ENCODE measurements at regions not wholly inside any gene's neighbourhood (a gene's known extent, or its start where the extent isn't known, plus 50 kb on each side); places are given as distances from the start of the nearest gene placed in this dataset.
A peak's percentile ranks its signal among the peaks of the same experiment; 100 is the strongest.

- Mint-ChIP-seq H3K36me3 (ENCODE audit: insufficient read depth in 2 of 2) (no peaks in the 10 kb centered on the region), H3K4me1 (ENCODE audit: low read depth) (no peaks in the 10 kb centered on the region), H3K27me3 (ENCODE audit: low read depth) (no peaks in the 10 kb centered on the region), H3K9me3 (peaks cover 0 to 5% of the 10 kb centered on the region in 2 donors), H3K4me3 (no peak overlapping the region), H3K27ac (no peak overlapping the region)
- ATAC-seq (replicated peaks in 1 of 2) (no peak), DNase-seq (peak in 1 of 2 donors; percentile 1)
Measured at GRCh38 chr5:60295423-60295822, 401.9 kb upstream of the PDE4D start.

GRCh38 chr5:60293518-60293917 lies 400.0 kb upstream of the PDE4D start:
- Mint-ChIP-seq H3K4me1 (ENCODE audit: low read depth) (no peaks in the 10 kb centered on the region), H3K9me3 (peaks cover 0 to 2% of the 10 kb centered on the region in 2 donors), H3K36me3 (ENCODE audit: insufficient read depth in 2 of 2) (no peaks in the 10 kb centered on the region), H3K27me3 (ENCODE audit: low read depth) (no peaks in the 10 kb centered on the region), H3K27ac (no peak overlapping the region), H3K4me3 (no peak overlapping the region)
- DNase-seq (no peak), ATAC-seq (replicated peaks in 1 of 2) (no peak)

GRCh38 chr5:60287174-60287771 lies 393.7 kb upstream of the PDE4D start:
- no peaks in the 10 kb centered on the region for H3K36me3 Mint-ChIP-seq (ENCODE audit: insufficient read depth in 2 of 2)
- no peak overlapping the region for H3K27ac Mint-ChIP-seq
- no peak overlapping the region for H3K4me3 Mint-ChIP-seq
- no peaks in the 10 kb centered on the region for H3K27me3 Mint-ChIP-seq (ENCODE audit: low read depth)
- H3K4me1 Mint-ChIP-seq (ENCODE audit: low read depth) = no peaks in the 10 kb centered on the region
- ATAC-seq (replicated peaks in 1 of 2) = no peak
- no peaks in the 10 kb centered on the region for H3K9me3 Mint-ChIP-seq
- DNase-seq = peak; percentile 4 to 12

DNA sequence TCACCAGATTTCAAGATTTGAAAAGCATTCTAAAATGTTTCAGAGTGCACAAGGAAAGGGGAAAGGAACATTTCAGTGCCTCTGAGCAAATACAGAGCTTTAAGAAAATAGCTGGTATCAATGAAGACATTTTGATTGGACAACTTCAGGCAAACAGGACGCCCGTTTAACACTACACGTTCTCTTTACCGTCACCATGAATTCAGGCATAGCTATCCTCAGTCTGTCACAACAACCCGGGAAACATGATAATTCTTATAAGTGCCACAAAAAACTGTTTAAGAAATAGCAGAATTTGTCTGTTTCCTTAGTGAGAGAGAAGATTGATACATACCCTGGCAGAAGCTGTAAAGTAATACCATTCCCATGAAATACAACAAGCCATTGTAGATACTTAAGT lies 392.4 kb upstream of the PDE4D start:
- no peak for DNase-seq
- no peaks in the 10 kb centered on the region for H3K9me3 Mint-ChIP-seq
- H3K4me3 Mint-ChIP-seq = no peak overlapping the region
- H3K27me3 Mint-ChIP-seq (ENCODE audit: low read depth) = no peaks in the 10 kb centered on the region
- no peak for ATAC-seq (replicated peaks in 1 of 2)
- H3K4me1 Mint-ChIP-seq (ENCODE audit: low read depth) = no peaks in the 10 kb centered on the region
- H3K36me3 Mint-ChIP-seq (ENCODE audit: insufficient read depth in 2 of 2) = no peaks in the 10 kb centered on the region
- no peak overlapping the region for H3K27ac Mint-ChIP-seq

DNA sequence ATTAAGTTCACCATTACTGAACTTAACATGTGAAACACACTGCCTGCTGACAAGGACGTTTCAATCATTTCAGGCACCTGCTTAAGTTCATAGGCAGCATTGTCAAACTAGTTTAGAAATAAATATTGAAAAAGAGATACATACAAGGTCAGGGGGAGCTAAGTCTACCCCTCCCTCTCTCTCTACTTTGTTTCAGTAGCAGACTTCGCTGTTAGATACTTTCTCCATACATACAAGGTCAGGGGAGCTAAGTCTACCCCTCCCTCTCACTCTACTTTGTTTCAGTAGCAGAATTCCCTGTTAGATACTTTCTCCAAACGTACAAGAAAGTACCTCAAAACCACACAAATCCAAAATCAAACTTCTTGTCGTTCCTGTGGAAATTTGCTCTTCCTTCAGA lies 387.4 kb upstream of the PDE4D start:
- no peak overlapping the region for H3K27ac Mint-ChIP-seq
- H3K36me3 Mint-ChIP-seq (ENCODE audit: insufficient read depth in 2 of 2) = no peaks in the 10 kb centered on the region
- DNase-seq (no peak), ATAC-seq (replicated peaks in 1 of 2) (no peak)
- H3K27me3 Mint-ChIP-seq (ENCODE audit: low read depth) = no peaks in the 10 kb centered on the region
- no peaks in the 10 kb centered on the region for H3K9me3 Mint-ChIP-seq
- no peaks in the 10 kb centered on the region for H3K4me1 Mint-ChIP-seq (ENCODE audit: low read depth)
- H3K4me3 Mint-ChIP-seq = no peak overlapping the region

- Mint-ChIP-seq H3K27ac (no peak overlapping the region), H3K4me1 (ENCODE audit: low read depth) (no peaks in the 10 kb centered on the region), H3K4me3 (no peak overlapping the region), H3K9me3 (peaks cover 0 to 3% of the 10 kb centered on the region in 2 donors), H3K36me3 (ENCODE audit: insufficient read depth in 2 of 2) (no peaks in the 10 kb centered on the region), H3K27me3 (ENCODE audit: low read depth) (no peaks in the 10 kb centered on the region)
- ATAC-seq (replicated peaks in 1 of 2) (no peak), DNase-seq (no peak)
Measured at GRCh38 chr5:60277941-60278340, 384.4 kb upstream of the PDE4D start.

DNA sequence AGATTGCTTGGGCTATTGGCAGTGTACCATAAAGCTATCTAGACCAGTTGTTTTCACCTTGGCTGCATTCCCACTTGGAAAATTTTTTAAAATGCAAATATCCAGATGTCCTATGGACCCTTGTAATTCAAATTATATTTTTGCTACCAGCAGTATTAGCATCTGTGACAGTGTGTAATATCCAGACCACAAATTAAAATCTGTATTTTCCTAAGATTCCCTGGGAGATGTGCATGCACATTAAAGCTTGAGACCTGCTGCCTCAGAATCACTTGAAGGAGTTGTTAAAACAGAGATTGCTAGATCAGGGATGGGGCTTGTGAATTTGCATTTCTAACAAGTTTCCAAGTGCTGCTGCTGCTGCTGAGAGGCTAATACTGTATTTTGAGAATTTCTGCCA lies 381.2 kb upstream of the PDE4D start:
- no peaks in the 10 kb centered on the region for H3K4me1 Mint-ChIP-seq (ENCODE audit: low read depth)
- H3K9me3 Mint-ChIP-seq = peaks cover 0 to 4% of the 10 kb centered on the region in 2 donors
- no peak overlapping the region for H3K27ac Mint-ChIP-seq
- ATAC-seq (replicated peaks in 1 of 2) (no peak), DNase-seq (no peak)
- H3K4me3 Mint-ChIP-seq = no peak overlapping the region
- no peaks in the 10 kb centered on the region for H3K36me3 Mint-ChIP-seq (ENCODE audit: insufficient read depth in 2 of 2)
- H3K27me3 Mint-ChIP-seq (ENCODE audit: low read depth) = no peaks in the 10 kb centered on the region

GRCh38 chr5:60271517-60271916 lies 378.0 kb upstream of the PDE4D start:
- no peaks in the 10 kb centered on the region for H3K36me3 Mint-ChIP-seq (ENCODE audit: insufficient read depth in 2 of 2)
- peaks cover 0 to 10% of the 10 kb centered on the region in 2 donors for H3K9me3 Mint-ChIP-seq
- no peaks in the 10 kb centered on the region for H3K27me3 Mint-ChIP-seq (ENCODE audit: low read depth)
- no peak overlapping the region for H3K27ac Mint-ChIP-seq
- no peak for ATAC-seq (replicated peaks in 1 of 2)
- H3K4me1 Mint-ChIP-seq (ENCODE audit: low read depth) = no peaks in the 10 kb centered on the region
- no peak overlapping the region for H3K4me3 Mint-ChIP-seq
- no peak for DNase-seq

- no peaks in the 10 kb centered on the region for H3K36me3 Mint-ChIP-seq (ENCODE audit: insufficient read depth in 2 of 2)
- no peak overlapping the region for H3K27ac Mint-ChIP-seq
- DNase-seq (no peak), ATAC-seq (replicated peaks in 1 of 2) (no peak)
- no peaks in the 10 kb centered on the region for H3K27me3 Mint-ChIP-seq (ENCODE audit: low read depth)
- no peak overlapping the region for H3K4me3 Mint-ChIP-seq
- H3K4me1 Mint-ChIP-seq (ENCODE audit: low read depth) = no peaks in the 10 kb centered on the region
- H3K9me3 Mint-ChIP-seq = peaks cover 0 to 7% of the 10 kb centered on the region in 2 donors
Measured at GRCh38 chr5:60267907-60268306, 374.4 kb upstream of the PDE4D start.

DNA sequence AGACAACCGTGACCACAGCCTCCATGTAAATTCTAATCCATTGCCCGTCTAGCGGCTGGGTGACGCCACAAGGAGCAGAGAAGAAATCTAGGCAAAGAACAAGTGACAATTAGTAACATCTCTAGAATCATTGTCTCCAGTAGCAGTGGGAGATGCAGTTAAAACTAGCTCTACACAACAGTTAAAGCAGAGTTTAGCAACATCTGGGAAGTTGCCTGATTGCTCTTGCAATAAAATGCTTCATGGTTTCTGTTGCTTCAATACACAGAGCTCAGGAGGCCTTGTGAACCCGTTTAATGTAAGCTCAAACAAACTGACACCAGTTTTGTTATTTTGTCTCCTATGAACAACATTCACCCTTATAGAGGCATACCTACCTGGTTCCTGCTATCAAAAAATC lies 369.8 kb upstream of the PDE4D start:
- Mint-ChIP-seq H3K9me3 (peaks cover 0 to 6% of the 10 kb centered on the region in 2 donors), H3K27ac (no peak overlapping the region), H3K36me3 (ENCODE audit: insufficient read depth in 2 of 2) (no peaks in the 10 kb centered on the region), H3K4me3 (no peak overlapping the region), H3K4me1 (ENCODE audit: low read depth) (no peaks in the 10 kb centered on the region), H3K27me3 (ENCODE audit: low read depth) (no peaks in the 10 kb centered on the region)
- ATAC-seq (replicated peaks in 1 of 2) (no peak), DNase-seq (no peak)

DNA sequence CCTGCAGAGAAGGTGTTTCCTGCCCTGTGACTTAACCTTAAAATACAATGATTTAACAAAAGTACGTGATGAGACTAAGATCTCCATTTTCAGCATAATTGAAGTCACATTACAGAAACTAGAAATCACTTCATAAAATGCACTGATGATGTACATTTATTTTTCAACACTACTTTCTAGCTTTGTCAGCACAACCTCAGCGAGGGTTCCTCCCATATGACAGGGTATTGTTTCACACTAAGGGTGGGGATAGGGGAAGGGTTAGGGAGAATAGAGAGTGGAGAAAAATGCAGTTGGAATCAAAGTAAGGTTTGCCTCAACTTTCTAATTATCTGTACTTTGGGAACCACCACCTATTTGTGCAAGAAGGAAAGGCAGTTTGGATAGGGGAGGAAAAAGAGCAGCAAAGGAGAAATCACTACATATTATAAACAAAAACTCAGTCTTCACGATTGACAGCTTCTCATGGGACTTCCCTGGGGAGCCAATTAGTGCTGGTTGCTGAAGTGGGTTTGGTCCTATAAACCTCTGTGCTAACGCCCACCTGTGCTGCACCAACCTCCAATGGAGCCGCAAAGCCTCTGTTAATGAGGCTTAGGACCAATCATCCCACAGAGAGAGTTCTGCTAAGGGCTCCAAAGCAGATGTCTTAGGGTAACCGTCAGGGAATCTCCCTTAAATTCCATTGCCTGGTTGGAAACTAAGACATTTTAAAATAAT lies 369.2 kb upstream of the PDE4D start:
- Mint-ChIP-seq H3K27me3 (ENCODE audit: low read depth) (no peaks in the 10 kb centered on the region), H3K4me1 (ENCODE audit: low read depth) (no peaks in the 10 kb centered on the region), H3K36me3 (ENCODE audit: insufficient read depth in 2 of 2) (no peaks in the 10 kb centered on the region), H3K9me3 (peaks cover 0 to 4% of the 10 kb centered on the region in 2 donors), H3K27ac (no peak overlapping the region), H3K4me3 (no peak overlapping the region)
- no peak for ATAC-seq (replicated peaks in 1 of 2)
- DNase-seq = no peak

DNA sequence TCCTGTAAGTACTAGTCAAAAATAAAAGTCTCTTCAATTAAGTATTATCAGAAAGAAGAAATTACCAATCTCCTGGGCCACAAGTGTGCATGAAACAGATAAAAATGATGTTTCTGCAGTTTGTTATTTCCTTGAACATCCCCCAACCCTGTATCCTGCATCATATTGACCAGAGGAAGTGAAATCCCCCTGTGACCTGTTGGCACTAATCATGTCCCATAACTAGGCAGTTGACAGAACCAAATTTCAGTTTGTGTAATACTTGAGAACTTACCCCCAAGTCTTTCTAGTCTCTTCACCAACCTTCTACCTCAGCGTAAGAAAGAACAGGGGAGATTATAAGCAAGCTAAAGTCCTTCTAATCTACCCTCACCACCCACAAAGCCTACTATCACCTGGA lies 368.2 kb upstream of the PDE4D start:
- Mint-ChIP-seq H3K27ac (no peak overlapping the region), H3K27me3 (ENCODE audit: low read depth) (no peaks in the 10 kb centered on the region), H3K36me3 (ENCODE audit: insufficient read depth in 2 of 2) (no peaks in the 10 kb centered on the region), H3K4me3 (no peak overlapping the region), H3K9me3 (peaks cover 0 to 1% of the 10 kb centered on the region in 2 donors), H3K4me1 (ENCODE audit: low read depth) (no peaks in the 10 kb centered on the region)
- ATAC-seq (replicated peaks in 1 of 2) (no peak), DNase-seq (no peak)

DNA sequence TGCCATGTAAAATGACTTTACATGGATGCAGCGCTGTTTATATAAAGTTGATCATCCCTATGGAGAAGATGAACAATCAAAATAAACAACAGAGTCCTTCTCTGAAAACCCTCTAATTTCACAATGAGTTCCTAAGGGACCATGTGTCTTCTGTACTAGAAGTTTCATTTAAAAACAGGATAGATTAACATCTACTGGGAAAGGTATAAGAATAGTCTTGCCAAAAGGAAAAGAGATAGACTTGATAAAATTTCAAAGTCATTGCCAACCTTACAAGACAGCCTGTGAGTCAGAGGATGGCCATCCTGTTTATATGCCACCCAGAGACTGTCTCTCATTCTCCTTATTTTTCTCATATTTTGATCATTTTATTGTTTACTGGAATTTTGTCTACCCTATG lies 367.1 kb upstream of the PDE4D start:
- Mint-ChIP-seq H3K36me3 (ENCODE audit: insufficient read depth in 2 of 2) (no peaks in the 10 kb centered on the region), H3K27ac (no peak overlapping the region), H3K9me3 (peaks cover 0 to under 1% of the 10 kb centered on the region in 2 donors), H3K4me3 (no peak overlapping the region), H3K27me3 (ENCODE audit: low read depth) (no peaks in the 10 kb centered on the region), H3K4me1 (ENCODE audit: low read depth) (no peaks in the 10 kb centered on the region)
- ATAC-seq (replicated peaks in 1 of 2) = no peak
- DNase-seq = no peak

- no peak for ATAC-seq (replicated peaks in 1 of 2)
- DNase-seq = no peak
- Mint-ChIP-seq H3K4me1 (ENCODE audit: low read depth) (no peaks in the 10 kb centered on the region), H3K27me3 (ENCODE audit: low read depth) (no peaks in the 10 kb centered on the region), H3K27ac (no peak overlapping the region), H3K4me3 (no peak overlapping the region), H3K36me3 (ENCODE audit: insufficient read depth in 2 of 2) (no peaks in the 10 kb centered on the region), H3K9me3 (peaks cover 0 to 2% of the 10 kb centered on the region in 2 donors)
Measured at GRCh38 chr5:60259730-60260129, 366.2 kb upstream of the PDE4D start.

Measured in activated T-cell treated with anti-CD3 and anti-CD28 coated beads, Interleukin-2, amount 50 U/mL, for 72 hours (primary cell).